ENCODE measurements at regions not wholly inside any gene's neighbourhood (a gene's known extent, or its start where the extent isn't known, plus 50 kb on each side); places are given as distances from the start of the nearest gene placed in this dataset.

- no peak overlapping the region for H2BK120ac ChIP-seq (ENCODE audit: low read depth, low read length)
- H2BK5ac ChIP-seq (ENCODE audit: low read length), result no peak overlapping the region
- H3K18ac ChIP-seq (ENCODE audit: low read length), result no peak overlapping the region
- no peak overlapping the region for H3K4ac ChIP-seq (ENCODE audit: low read length)
- no peak overlapping the region for H4K91ac ChIP-seq (ENCODE audit: low read depth, low read length, poor library complexity)
- H3K79me1 ChIP-seq (ENCODE audit: low read depth, low read length), result no peaks in the 10 kb centered on the region
- no peak overlapping the region for H2AFZ ChIP-seq (ENCODE audit: low read length)
- H3K27ac ChIP-seq (replicated peaks; ENCODE audit: low read length), result no peak overlapping the region
- peaks cover 0 to 30% (median 0%) of the 10 kb centered on the region in 3 experiments for H3K27me3 ChIP-seq (ENCODE audit: control insufficient read depth in 3 of 3, insufficient read depth in 3 of 3, low read depth in 1 of 3, low read length in 3 of 3)
- H4K8ac ChIP-seq (ENCODE audit: low read depth, low read length), result no peak overlapping the region
- H3K9me3 ChIP-seq (replicated peaks in 1 of 2; ENCODE audit: control insufficient read depth in 2 of 2, insufficient read depth in 1 of 2, low read depth in 1 of 2, low read length in 2 of 2), result no peaks in the 10 kb centered on the region
- H3K4me3 ChIP-seq (ENCODE audit: low read length in 2 of 2), result no peak overlapping the region
- H3K4me1 ChIP-seq (ENCODE audit: control insufficient read depth in 2 of 2, insufficient read depth in 1 of 2, low read depth in 1 of 2, low read length in 2 of 2), result no peaks in the 10 kb centered on the region
- no peak overlapping the region for H2AK5ac ChIP-seq (ENCODE audit: low read depth, low read length)
- no CpG with 5 or more reads among the region's 13 CpGs for WGBS, 2 donors (ENCODE audit: extremely low coverage in 2 of 2, insufficient read length in 2 of 2, insufficient replicate concordance in 1 of 2)
- H2BK15ac ChIP-seq (ENCODE audit: low read length), result no peak overlapping the region
- no peaks in the 10 kb centered on the region for H3K36me3 ChIP-seq (replicated peaks in 1 of 2; ENCODE audit: control insufficient read depth in 2 of 2, insufficient read depth in 2 of 2, low read length in 2 of 2)
- no peak overlapping the region for H3K4me2 ChIP-seq (ENCODE audit: insufficient read depth, low read length, poor library complexity, severe bottlenecking)
- no peak overlapping the region for H3K23ac ChIP-seq (ENCODE audit: low read depth, low read length, poor library complexity)
- no peak overlapping the region for H3K9ac ChIP-seq (ENCODE audit: low read depth, low read length, poor library complexity)
- no peak for DNase-seq (ENCODE audit: low spot score)
- H2BK12ac ChIP-seq (ENCODE audit: low read length), result no peak overlapping the region
- no peak overlapping the region for H3K14ac ChIP-seq (ENCODE audit: low read length)
Observed at GRCh38 chr10:118447478-118448270, 105.5 kb upstream of the FAM204A start.

GRCh38 chr10:118445535-118445934 lies 103.4 kb upstream of the FAM204A start:
- Histone ChIP-seq H3K4ac (ENCODE audit: low read length) (no peak overlapping the region), H2BK5ac (ENCODE audit: low read length) (no peak overlapping the region), H3K23ac (ENCODE audit: low read depth, low read length, poor library complexity) (no peak overlapping the region), H3K9ac (ENCODE audit: low read depth, low read length, poor library complexity) (no peak overlapping the region), H2AFZ (ENCODE audit: low read length) (no peak overlapping the region), H3K4me3 (ENCODE audit: low read length in 2 of 2) (no peak overlapping the region), H3K27me3 (ENCODE audit: control insufficient read depth in 3 of 3, insufficient read depth in 3 of 3, low read depth in 1 of 3, low read length in 3 of 3) (peaks cover 0 to 30% (median 0%) of the 10 kb centered on the region in 3 experiments), H3K9me3 (replicated peaks in 1 of 2; ENCODE audit: control insufficient read depth in 2 of 2, insufficient read depth in 1 of 2, low read depth in 1 of 2, low read length in 2 of 2) (no peaks in the 10 kb centered on the region), H3K14ac (ENCODE audit: low read length) (no peak overlapping the region), H3K79me1 (ENCODE audit: low read depth, low read length) (no peaks in the 10 kb centered on the region), H3K4me2 (ENCODE audit: insufficient read depth, low read length, poor library complexity, severe bottlenecking) (no peak overlapping the region), H3K36me3 (replicated peaks in 1 of 2; ENCODE audit: control insufficient read depth in 2 of 2, insufficient read depth in 2 of 2, low read length in 2 of 2) (no peaks in the 10 kb centered on the region), H2BK15ac (ENCODE audit: low read length) (no peak overlapping the region), H4K8ac (ENCODE audit: low read depth, low read length) (no peak overlapping the region), H3K18ac (ENCODE audit: low read length) (no peak overlapping the region), H2AK5ac (ENCODE audit: low read depth, low read length) (no peak overlapping the region), H4K91ac (ENCODE audit: low read depth, low read length, poor library complexity) (no peak overlapping the region), H3K4me1 (ENCODE audit: control insufficient read depth in 2 of 2, insufficient read depth in 1 of 2, low read depth in 1 of 2, low read length in 2 of 2) (no peaks in the 10 kb centered on the region), H2BK120ac (ENCODE audit: low read depth, low read length) (no peak overlapping the region), H2BK12ac (ENCODE audit: low read length) (no peak overlapping the region), H3K27ac (replicated peaks; ENCODE audit: low read length) (no peak overlapping the region)
- WGBS, 2 donors (ENCODE audit: extremely low coverage in 2 of 2, insufficient read length in 2 of 2, insufficient replicate concordance in 1 of 2), result no CpG with 5 or more reads among the region's 1 CpG
- no peak for DNase-seq (ENCODE audit: low spot score)

GRCh38 chr10:118444069-118444468 lies 101.9 kb upstream of the FAM204A start:
- Histone ChIP-seq H3K18ac (ENCODE audit: low read length) (no peak overlapping the region), H4K8ac (ENCODE audit: low read depth, low read length) (no peak overlapping the region), H2BK120ac (ENCODE audit: low read depth, low read length) (no peak overlapping the region), H2AFZ (ENCODE audit: low read length) (no peak overlapping the region), H3K36me3 (replicated peaks in 1 of 2; ENCODE audit: control insufficient read depth in 2 of 2, insufficient read depth in 2 of 2, low read length in 2 of 2) (no peaks in the 10 kb centered on the region), H3K27ac (replicated peaks; ENCODE audit: low read length) (no peak overlapping the region), H3K9ac (ENCODE audit: low read depth, low read length, poor library complexity) (no peak overlapping the region), H3K4me3 (ENCODE audit: low read length in 2 of 2) (no peak overlapping the region), H3K9me3 (replicated peaks in 1 of 2; ENCODE audit: control insufficient read depth in 2 of 2, insufficient read depth in 1 of 2, low read depth in 1 of 2, low read length in 2 of 2) (no peaks in the 10 kb centered on the region), H3K23ac (ENCODE audit: low read depth, low read length, poor library complexity) (no peak overlapping the region), H2AK5ac (ENCODE audit: low read depth, low read length) (no peak overlapping the region), H4K91ac (ENCODE audit: low read depth, low read length, poor library complexity) (no peak overlapping the region), H2BK5ac (ENCODE audit: low read length) (no peak overlapping the region), H3K27me3 (ENCODE audit: control insufficient read depth in 3 of 3, insufficient read depth in 3 of 3, low read depth in 1 of 3, low read length in 3 of 3) (peaks cover 0 to 26% (median 0%) of the 10 kb centered on the region in 3 experiments), H3K4me2 (ENCODE audit: insufficient read depth, low read length, poor library complexity, severe bottlenecking) (no peak overlapping the region), H3K14ac (ENCODE audit: low read length) (no peak overlapping the region), H3K4me1 (ENCODE audit: control insufficient read depth in 2 of 2, insufficient read depth in 1 of 2, low read depth in 1 of 2, low read length in 2 of 2) (no peaks in the 10 kb centered on the region), H3K4ac (ENCODE audit: low read length) (no peak overlapping the region), H2BK12ac (ENCODE audit: low read length) (no peak overlapping the region), H3K79me1 (ENCODE audit: low read depth, low read length) (no peaks in the 10 kb centered on the region), H2BK15ac (ENCODE audit: low read length) (no peak overlapping the region)
- no CpG with 5 or more reads among the region's 2 CpGs for WGBS, 2 donors (ENCODE audit: extremely low coverage in 2 of 2, insufficient read length in 2 of 2, insufficient replicate concordance in 1 of 2)
- DNase-seq (ENCODE audit: low spot score), result no peak

GRCh38 chr10:118442032-118442431 lies 99.9 kb upstream of the FAM204A start:
- Histone ChIP-seq H2BK5ac (ENCODE audit: low read length) (no peak overlapping the region), H3K36me3 (replicated peaks in 1 of 2; ENCODE audit: control insufficient read depth in 2 of 2, insufficient read depth in 2 of 2, low read length in 2 of 2) (no peaks in the 10 kb centered on the region), H2BK15ac (ENCODE audit: low read length) (no peak overlapping the region), H3K18ac (ENCODE audit: low read length) (no peak overlapping the region), H2BK120ac (ENCODE audit: low read depth, low read length) (no peak overlapping the region), H3K23ac (ENCODE audit: low read depth, low read length, poor library complexity) (no peak overlapping the region), H2AK5ac (ENCODE audit: low read depth, low read length) (no peak overlapping the region), H3K4me2 (ENCODE audit: insufficient read depth, low read length, poor library complexity, severe bottlenecking) (no peak overlapping the region), H4K8ac (ENCODE audit: low read depth, low read length) (no peak overlapping the region), H3K79me1 (ENCODE audit: low read depth, low read length) (no peaks in the 10 kb centered on the region), H4K91ac (ENCODE audit: low read depth, low read length, poor library complexity) (no peak overlapping the region), H3K9me3 (replicated peaks in 1 of 2; ENCODE audit: control insufficient read depth in 2 of 2, insufficient read depth in 1 of 2, low read depth in 1 of 2, low read length in 2 of 2) (no peaks in the 10 kb centered on the region), H3K14ac (ENCODE audit: low read length) (no peak overlapping the region), H2BK12ac (ENCODE audit: low read length) (no peak overlapping the region), H2AFZ (ENCODE audit: low read length) (no peak overlapping the region), H3K4me3 (ENCODE audit: low read length in 2 of 2) (no peak overlapping the region), H3K9ac (ENCODE audit: low read depth, low read length, poor library complexity) (no peak overlapping the region), H3K4me1 (ENCODE audit: control insufficient read depth in 2 of 2, insufficient read depth in 1 of 2, low read depth in 1 of 2, low read length in 2 of 2) (no peaks in the 10 kb centered on the region), H3K27ac (replicated peaks; ENCODE audit: low read length) (no peak overlapping the region), H3K4ac (ENCODE audit: low read length) (no peak overlapping the region), H3K27me3 (ENCODE audit: control insufficient read depth in 3 of 3, insufficient read depth in 3 of 3, low read depth in 1 of 3, low read length in 3 of 3) (peaks cover 0 to 9% (median 0%) of the 10 kb centered on the region in 3 experiments)
- no peak for DNase-seq (ENCODE audit: low spot score)
- no CpG with 5 or more reads among the region's 3 CpGs for WGBS, 2 donors (ENCODE audit: extremely low coverage in 2 of 2, insufficient read length in 2 of 2, insufficient replicate concordance in 1 of 2)

All from neuronal stem cell (in vitro differentiated cells).